ENCODE measurements at regions not wholly inside any gene's neighbourhood (a gene's known extent, or its start where the extent isn't known, plus 50 kb on each side); places are given as distances from the start of the nearest gene placed in this dataset.
"Not testable (repeated sequence)": the region's sequence is repeated elsewhere in the genome, so short reads cannot be mapped to it uniquely, and the experiment has no call there.

DNA sequence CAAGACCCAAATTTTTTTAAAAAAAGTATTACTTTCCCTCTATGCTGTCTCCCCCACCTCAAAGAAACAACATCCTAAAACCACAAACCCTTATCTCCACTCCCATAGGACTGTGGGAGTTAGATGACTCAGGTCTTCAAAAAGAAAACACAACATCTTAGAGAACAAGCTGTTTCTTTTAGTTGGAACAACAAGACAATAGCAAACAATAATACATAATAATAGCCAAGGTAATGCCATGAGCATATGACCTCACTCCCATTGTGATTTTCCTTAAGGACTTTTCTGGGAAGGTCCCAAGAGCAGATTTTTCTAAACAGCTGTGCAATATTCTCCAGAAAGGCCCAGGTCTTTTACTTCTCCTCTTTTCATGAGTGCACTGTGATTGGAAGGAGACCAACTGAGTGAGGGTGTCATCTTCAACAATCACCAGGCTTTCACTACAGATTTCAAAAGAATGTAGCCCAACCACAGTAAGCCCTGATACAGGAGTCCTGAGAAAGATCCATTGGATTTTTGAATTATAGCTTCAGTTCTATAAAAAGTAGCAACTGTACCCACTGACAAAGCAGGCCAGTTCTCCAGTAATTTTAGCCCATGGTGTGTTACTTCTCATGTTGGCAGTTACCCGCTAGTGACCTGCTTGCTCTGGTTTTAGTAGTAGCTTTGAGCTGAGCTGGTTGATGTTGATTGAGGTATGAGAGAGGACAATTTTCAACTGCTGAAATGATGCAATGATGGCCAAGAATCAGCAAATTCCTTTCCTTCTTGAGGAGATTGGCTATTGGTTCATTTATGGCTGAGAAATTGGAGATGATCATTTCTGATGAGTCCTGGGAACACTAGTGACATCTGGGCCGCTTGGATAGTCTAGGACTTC, 144.5 kb upstream of the TCF4 start:
- H3K36me3 Mint-ChIP-seq (ENCODE audit: low read depth, unreplicated experiment), result no peaks in the 10 kb centered on the region
- Histone ChIP-seq H3K9ac (ENCODE audit: low read length) (no peak overlapping the region), H3K79me2 (ENCODE audit: insufficient read depth, low read length) (no peaks in the 10 kb centered on the region), H4K20me1 (ENCODE audit: insufficient read depth, low read length) (no peaks in the 10 kb centered on the region), H3K4me2 (ENCODE audit: low read length) (peak overlapping the region; percentile 24), H3K36me3 (ENCODE audit: insufficient read depth, low read length) (no peaks in the 10 kb centered on the region), H2AFZ (ENCODE audit: low read depth, low read length) (no peak overlapping the region), H3K4me3 (ENCODE audit: insufficient read depth, low read depth, low read length) (no peak overlapping the region), H3K27ac (ENCODE audit: low read depth, low read length) (peak overlapping the region; percentile 12), H3K9me3 (ENCODE audit: insufficient read depth, low read depth, low read length) (no peaks in the 10 kb centered on the region), H3K27me3 (ENCODE audit: insufficient read depth, low read length) (no peaks in the 10 kb centered on the region), H3K4me1 (ENCODE audit: insufficient read depth, low read length) (peaks cover 14% of the 10 kb centered on the region)
- H3K4me3 Mint-ChIP-seq (ENCODE audit: unreplicated experiment), result no peak overlapping the region
- peak; percentile 75 for DNase-seq (ENCODE audit: low read depth)
- H3K9me3 Mint-ChIP-seq (ENCODE audit: unreplicated experiment), result peaks cover 2% of the 10 kb centered on the region
- TF ChIP-seq, protein P1, sequence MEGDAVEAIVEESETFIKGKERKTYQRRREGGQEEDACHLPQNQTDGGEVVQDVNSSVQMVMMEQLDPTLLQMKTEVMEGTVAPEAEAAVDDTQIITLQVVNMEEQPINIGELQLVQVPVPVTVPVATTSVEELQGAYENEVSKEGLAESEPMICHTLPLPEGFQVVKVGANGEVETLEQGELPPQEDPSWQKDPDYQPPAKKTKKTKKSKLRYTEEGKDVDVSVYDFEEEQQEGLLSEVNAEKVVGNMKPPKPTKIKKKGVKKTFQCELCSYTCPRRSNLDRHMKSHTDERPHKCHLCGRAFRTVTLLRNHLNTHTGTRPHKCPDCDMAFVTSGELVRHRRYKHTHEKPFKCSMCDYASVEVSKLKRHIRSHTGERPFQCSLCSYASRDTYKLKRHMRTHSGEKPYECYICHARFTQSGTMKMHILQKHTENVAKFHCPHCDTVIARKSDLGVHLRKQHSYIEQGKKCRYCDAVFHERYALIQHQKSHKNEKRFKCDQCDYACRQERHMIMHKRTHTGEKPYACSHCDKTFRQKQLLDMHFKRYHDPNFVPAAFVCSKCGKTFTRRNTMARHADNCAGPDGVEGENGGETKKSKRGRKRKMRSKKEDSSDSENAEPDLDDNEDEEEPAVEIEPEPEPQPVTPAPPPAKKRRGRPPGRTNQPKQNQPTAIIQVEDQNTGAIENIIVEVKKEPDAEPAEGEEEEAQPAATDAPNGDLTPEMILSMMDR (IDR thresholded peaks at IDR 0.05; ENCODE audit: insufficient read depth, low read depth, low read length), result no peak
- TF ChIP-seq EZH2 (IDR thresholded peaks at IDR 0.05; ENCODE audit: insufficient read depth, low read length), result no peak
- no peaks in the 10 kb centered on the region for H3K27me3 Mint-ChIP-seq (ENCODE audit: low read depth, unreplicated experiment)
- peaks cover 24% of the 10 kb centered on the region for H3K4me1 Mint-ChIP-seq (ENCODE audit: low read depth, unreplicated experiment)
- FAIRE-seq, result no peak
- H3K27ac Mint-ChIP-seq (ENCODE audit: unreplicated experiment), result peak overlapping the region; percentile 87

DNA sequence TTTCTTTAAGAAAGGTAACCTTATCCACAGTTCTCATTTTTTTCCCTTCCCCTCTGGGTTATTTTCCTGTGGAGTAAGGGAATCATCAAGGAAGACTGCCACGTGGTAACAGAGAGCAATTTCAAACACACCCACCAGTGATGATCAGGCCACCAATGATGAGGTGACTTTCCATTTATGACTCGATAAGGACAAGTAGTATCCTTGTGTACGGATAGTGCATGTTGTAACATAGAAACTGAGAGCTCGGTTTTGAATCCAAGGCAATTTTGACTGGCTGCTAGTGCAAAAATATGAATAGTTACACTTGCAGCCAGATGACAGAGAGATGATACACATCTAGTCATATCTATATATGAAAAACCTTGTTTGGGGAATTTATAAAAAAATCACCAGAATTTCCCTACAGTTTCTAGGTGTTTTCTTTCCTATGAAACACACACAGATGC, 143.6 kb upstream of the TCF4 start:
- Histone ChIP-seq H3K79me2 (ENCODE audit: insufficient read depth, low read length) (no peaks in the 10 kb centered on the region), H4K20me1 (ENCODE audit: insufficient read depth, low read length) (no peaks in the 10 kb centered on the region), H3K9ac (ENCODE audit: low read length) (no peak overlapping the region), H3K36me3 (ENCODE audit: insufficient read depth, low read length) (no peaks in the 10 kb centered on the region), H3K27me3 (ENCODE audit: insufficient read depth, low read length) (no peaks in the 10 kb centered on the region), H2AFZ (ENCODE audit: low read depth, low read length) (no peak overlapping the region), H3K27ac (ENCODE audit: low read depth, low read length) (no peak overlapping the region), H3K9me3 (ENCODE audit: insufficient read depth, low read depth, low read length) (no peaks in the 10 kb centered on the region), H3K4me2 (ENCODE audit: low read length) (peak overlapping the region; percentile 24), H3K4me3 (ENCODE audit: insufficient read depth, low read depth, low read length) (no peak overlapping the region), H3K4me1 (ENCODE audit: insufficient read depth, low read length) (peaks cover 14% of the 10 kb centered on the region)
- peaks cover 2% of the 10 kb centered on the region for H3K9me3 Mint-ChIP-seq (ENCODE audit: unreplicated experiment)
- no peak overlapping the region for H3K4me3 Mint-ChIP-seq (ENCODE audit: unreplicated experiment)
- H3K36me3 Mint-ChIP-seq (ENCODE audit: low read depth, unreplicated experiment), result no peaks in the 10 kb centered on the region
- H3K27ac Mint-ChIP-seq (ENCODE audit: unreplicated experiment), result peak overlapping the region; percentile 87
- FAIRE-seq (no peak), DNase-seq (ENCODE audit: low read depth) (no peak)
- H3K4me1 Mint-ChIP-seq (ENCODE audit: low read depth, unreplicated experiment), result peaks cover 24% of the 10 kb centered on the region
- TF ChIP-seq EZH2 (IDR thresholded peaks at IDR 0.05; ENCODE audit: insufficient read depth, low read length), result no peak
- TF ChIP-seq, protein P1 (IDR thresholded peaks at IDR 0.05; ENCODE audit: insufficient read depth, low read depth, low read length), result no peak
- no peaks in the 10 kb centered on the region for H3K27me3 Mint-ChIP-seq (ENCODE audit: low read depth, unreplicated experiment)

DNA sequence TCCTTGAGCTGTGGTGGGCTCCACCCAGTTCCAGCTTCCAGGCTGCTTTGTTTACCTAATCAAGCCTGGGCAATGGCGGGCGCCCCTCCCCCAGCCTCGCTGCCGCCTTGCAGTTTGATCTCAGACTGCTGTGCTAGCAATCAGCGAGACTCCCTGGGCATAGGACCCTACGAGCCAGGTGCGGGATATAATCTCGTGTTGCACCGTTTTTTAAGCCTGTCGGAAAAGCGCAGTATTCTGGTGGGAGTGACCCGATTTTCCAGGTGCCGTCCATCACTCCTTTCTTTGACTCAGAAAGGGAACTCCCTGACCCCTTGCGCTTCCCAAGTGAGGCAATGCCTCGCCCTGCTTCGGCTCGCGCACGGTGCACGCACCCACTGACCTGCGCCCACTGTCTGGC, 133.0 kb upstream of the TCF4 start:
- not testable (repeated sequence) for H3K4me3 ChIP-seq (ENCODE audit: insufficient read depth, low read depth, low read length); H3K27me3 ChIP-seq (ENCODE audit: insufficient read depth, low read length); H3K27me3 Mint-ChIP-seq (ENCODE audit: low read depth, unreplicated experiment); H2AFZ ChIP-seq (ENCODE audit: low read depth, low read length); H3K79me2 ChIP-seq (ENCODE audit: insufficient read depth, low read length); H3K9me3 Mint-ChIP-seq (ENCODE audit: unreplicated experiment); H4K20me1 ChIP-seq (ENCODE audit: insufficient read depth, low read length); H3K4me1 Mint-ChIP-seq (ENCODE audit: low read depth, unreplicated experiment); H3K4me3 Mint-ChIP-seq (ENCODE audit: unreplicated experiment); H3K4me1 ChIP-seq (ENCODE audit: insufficient read depth, low read length); DNase-seq (ENCODE audit: low read depth); H3K27ac Mint-ChIP-seq (ENCODE audit: unreplicated experiment); H3K9ac ChIP-seq (ENCODE audit: low read length); H3K36me3 Mint-ChIP-seq (ENCODE audit: low read depth, unreplicated experiment); H3K36me3 ChIP-seq (ENCODE audit: insufficient read depth, low read length); FAIRE-seq; H3K27ac ChIP-seq (ENCODE audit: low read depth, low read length); H3K9me3 ChIP-seq (ENCODE audit: insufficient read depth, low read depth, low read length); H3K4me2 ChIP-seq (ENCODE audit: low read length)
